Stimulated activated CD4-positive, alpha-beta T cell treated with anti-CD3 and anti-CD28 coated beads, TNF-alpha, amount 100 ng/mL, for 4 hours (primary cell): ENCODE measurements at regions not wholly inside any gene's neighbourhood (a gene's known extent, or its start where the extent isn't known, plus 50 kb on each side); places are given as distances from the start of the nearest gene placed in this dataset.
"Not testable (repeated sequence)": the region's sequence is repeated elsewhere in the genome, so short reads cannot be mapped to it uniquely, and the experiment has no call there.

Experiments used
- DNase-seq, 3 experiments: peaks; one replicate each; pipeline ENCODE4 v3.0.0-alpha.2; 2020; ENCODE audit warnings: low read depth in 3 of 3

DNA sequence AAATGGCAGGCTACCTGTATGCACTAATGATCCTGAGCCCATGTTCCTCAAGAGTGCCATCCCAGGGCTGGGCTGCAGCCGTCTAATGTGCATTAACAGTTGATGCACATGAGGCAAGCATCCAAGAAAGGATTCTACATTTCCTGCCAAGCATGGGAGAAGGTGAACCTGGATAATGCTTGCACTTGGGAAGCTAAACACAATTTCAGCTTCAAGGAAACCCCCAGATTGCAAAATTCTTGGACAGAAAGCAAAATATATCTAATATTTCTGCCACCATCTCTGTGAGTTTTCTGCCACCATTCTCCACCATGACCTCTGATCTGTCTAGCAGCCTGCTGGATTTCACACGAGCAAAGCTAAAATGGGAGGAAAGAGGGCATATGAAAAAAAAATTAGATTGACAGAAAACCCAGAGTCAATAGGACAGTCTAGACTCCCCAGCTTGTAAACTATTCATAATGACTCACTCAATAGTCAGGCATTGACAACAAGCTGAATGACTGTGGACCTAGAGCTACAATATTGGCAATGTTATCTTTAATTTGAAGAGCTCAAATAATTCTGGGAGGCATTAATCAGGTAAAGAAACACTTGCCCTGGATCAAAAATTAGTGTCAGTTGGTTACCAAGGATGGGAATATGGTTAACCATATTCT, 91.9 kb upstream of the BCL2L14 start:
- DNase-seq, result no peak

DNA sequence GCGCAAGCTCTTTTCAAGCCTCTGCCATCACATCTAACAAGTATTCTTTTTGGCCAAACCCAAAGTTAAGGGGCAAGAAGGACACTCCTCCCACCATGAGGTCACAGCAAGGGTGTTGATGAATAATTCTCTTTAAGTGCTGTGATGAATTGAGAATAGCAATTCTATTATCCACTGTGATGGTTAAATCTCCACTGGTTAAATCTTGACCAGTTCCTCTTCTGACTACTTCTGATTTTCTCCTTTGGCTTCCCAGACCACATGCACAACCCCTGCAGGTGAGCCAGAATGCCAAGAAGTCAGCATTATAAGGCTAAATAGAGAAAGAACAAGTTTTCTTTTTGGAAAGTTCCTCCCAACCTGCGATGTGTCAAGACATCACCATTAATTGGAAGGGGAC, 90.6 kb upstream of the BCL2L14 start:
- no peak for DNase-seq

DNA sequence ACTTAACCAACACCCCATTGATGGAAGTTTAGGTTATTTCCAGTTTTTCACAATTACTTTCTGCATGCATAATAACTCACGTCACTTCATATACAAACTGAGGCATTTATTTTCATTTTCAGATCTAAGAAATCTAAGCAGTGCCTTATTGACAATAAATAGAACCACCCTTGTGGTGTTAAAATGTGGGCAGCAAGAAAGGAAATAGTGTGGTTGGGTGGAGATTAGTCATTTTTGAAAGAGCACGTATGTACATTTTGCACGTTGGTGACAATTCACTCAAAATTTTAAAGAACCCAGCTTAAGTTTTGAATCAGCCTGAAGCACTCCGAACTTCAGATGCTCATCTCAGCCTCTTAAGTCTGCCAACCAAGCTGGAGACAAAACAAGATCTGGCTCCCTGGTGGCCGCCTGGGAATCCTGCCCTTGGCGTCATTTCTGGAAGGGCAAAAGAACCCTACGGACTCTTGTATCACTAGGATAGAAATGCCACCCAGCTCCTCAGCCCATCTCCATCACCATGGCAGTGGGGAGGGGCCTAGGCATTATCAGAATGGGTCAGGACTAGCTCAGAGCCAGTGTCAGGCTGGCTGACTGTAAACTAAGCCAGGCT, 89.5 kb upstream of the BCL2L14 start:
- peak; percentile 12 to 27 (median 12) for DNase-seq

DNA sequence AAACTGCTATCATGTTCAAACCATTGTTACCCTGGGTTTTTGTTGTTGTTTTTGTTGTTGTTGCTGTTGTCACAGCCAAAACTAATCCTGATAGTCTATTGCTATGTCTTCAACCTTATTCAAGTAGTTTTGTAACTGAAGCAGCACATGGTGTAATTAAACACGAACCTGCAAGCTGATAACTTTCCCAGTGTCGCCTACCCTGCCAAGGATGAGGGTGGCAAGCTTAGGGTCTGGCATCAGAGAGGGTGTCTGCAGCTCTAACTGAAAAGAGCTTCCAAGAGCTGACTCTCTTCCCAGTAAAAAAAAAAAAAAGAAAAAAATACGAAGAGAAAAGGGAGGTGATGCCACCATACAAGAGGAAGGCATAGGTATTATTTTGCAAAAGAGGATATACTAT, 86.3 kb upstream of the BCL2L14 start:
- no peak for DNase-seq

DNA sequence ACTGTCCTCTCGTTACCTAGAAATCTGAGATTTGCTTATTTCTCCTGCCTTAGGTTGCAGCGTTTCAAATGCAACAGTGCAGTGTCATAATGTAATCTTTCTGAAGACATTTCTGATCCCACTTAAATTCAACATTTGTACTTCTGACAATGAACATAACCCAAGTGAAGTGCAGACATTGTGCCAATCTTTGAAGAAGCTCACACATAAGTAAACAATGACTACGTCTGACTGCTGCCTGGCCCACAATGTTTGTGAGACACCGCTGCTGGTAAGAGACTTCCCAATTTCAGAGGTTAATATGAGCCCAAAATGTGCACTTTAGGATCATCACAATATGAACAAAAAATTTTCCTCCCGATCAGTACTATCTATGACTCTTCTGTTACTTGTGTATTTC, 84.6 kb upstream of the BCL2L14 start:
- no peak for DNase-seq

DNA sequence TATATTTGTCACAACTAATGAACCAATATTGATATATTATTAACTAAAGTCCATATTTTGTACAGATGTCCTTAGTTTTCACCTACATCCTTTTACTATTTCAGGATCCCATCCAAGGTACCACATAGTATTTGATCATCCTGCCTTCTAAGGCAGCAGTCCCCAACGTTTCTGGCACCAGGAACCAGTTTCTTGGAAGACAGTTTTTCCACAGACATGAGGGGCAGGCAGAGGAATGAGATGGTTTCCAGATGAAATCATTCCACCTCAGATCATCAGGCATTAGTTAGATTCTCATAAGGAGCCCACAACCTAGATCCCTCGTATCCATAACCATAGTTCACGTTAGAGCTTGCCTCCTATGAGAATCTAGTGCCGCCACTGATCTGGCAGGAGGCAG, 82.8 kb upstream of the BCL2L14 start:
- no peak for DNase-seq

DNA sequence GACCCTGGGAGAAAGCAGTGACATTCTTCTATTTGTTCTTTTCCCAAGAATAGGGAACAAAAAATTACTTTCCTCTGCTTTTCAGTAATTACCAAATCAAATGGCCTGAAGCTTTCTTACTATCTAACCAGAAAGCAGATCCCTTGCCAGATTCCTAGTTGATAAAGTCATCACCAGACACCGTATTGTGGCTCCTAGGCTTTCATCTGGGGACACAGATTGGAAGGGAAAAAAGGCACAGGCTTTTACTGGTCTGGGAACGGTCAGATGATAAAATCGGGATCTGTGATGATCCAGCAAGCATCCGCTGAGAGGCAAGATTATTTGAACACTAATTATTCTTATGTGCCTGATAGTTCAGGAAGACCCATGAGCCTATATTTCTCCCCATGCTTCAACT, 79.1 kb upstream of the BCL2L14 start:
- DNase-seq, result no peak

DNA sequence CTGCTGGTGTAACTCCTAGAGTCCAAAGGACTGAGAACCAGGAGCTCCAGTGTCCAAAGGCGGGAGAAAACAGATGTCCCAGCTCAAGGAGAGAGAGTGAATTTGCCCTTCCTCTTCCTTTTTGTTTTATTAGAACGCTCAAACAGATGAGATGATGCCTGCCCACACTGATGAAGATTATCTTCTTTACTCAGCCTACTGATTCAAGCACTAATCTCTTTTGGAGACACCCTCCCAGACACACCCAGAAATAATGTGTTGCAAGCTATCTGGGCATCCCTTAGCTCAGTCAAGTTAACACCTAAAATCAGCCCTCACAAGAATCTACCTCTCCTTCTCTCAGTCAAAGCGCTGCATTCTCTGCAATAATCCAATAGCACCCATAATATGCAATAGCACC, 78.2 kb upstream of the BCL2L14 start:
- DNase-seq, result no peak

DNA sequence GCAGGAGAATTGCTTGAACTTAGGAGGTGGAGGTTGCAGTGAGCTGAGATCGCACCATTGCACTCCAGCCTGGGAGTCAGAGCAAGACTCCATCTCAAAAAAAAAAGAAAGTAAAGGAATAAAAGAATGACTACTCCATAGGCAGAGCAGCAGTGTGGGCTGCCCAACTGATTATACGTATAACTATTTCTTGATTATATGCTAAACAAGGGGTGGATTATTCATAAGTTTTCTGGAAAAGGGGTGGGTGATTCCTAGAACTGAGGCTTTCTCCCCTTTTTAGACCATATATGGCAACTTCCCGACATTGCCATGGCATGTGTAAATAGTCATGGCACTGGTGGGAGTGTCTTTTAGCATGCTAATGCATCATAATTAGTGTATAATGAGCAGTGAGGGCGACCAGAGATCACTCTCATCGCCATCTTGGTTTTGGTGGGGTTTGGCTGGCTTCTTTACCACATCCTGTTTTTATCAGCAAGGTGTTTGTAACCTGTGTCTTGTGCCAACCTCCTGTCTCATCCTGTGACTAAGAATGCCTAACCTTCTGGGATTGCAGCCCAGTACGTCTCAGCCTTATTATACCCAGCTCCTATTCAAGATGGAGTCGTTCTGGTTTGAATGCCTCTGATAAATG, 72.3 kb upstream of the BCL2L14 start:
- DNase-seq, result not testable (repeated sequence)

DNA sequence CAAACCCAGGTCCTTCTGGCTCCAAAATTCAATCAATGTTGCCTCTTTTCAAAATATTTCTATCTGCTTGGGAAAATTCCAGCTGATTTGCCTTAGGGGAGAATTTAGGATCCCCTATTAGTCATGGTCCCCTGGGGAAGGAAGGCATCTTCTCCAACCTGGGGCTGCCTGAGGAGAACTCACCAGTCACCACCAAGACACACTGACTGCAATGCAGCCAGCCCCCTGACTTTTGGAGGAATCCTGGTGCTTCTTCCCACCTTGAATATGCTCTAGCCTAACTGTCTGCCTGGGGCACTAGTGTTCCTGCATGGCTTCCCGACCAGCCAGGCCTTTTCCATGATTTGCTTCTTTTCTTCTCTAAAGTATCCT, 71.8 kb upstream of the BCL2L14 start:
- no peak for DNase-seq

DNA sequence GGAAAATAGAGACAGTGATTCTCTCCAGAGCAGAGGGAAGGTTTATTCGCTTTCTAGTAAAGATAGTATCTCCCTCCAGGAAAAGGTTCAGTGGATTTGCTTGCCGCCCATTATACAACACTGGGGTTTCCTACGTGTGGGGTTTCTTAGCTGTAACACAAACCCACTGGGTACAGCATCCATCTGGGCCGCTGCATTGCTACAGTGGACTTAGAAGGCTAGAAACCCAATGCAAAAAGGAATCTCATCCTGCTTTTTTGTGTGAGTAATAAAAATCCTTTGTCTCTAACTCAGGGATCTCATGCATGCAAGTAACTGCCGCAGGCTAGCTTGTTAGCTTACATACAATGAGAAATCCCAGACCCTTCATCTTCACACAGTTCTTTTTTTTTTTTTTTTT, 67.1 kb upstream of the BCL2L14 start:
- no peak for DNase-seq

DNA sequence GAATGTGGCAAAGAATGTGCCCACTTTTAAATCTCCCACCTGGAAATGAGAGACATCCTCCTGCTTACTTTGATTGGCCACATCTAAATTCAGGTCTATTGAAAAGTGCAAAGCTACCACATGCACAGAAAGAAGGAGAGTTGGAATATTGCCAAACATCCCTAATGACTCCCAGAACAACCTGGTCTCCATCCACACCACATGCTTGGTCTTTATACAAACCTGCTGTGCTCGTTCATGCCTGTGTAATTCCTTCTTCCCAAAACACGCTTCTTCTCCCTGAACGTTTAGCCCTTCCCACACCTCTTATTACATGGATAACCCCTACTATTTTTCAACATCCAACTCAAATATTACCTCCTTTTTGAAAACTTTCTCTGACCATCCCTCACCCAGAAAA, 66.2 kb upstream of the BCL2L14 start:
- DNase-seq, result no peak

DNA sequence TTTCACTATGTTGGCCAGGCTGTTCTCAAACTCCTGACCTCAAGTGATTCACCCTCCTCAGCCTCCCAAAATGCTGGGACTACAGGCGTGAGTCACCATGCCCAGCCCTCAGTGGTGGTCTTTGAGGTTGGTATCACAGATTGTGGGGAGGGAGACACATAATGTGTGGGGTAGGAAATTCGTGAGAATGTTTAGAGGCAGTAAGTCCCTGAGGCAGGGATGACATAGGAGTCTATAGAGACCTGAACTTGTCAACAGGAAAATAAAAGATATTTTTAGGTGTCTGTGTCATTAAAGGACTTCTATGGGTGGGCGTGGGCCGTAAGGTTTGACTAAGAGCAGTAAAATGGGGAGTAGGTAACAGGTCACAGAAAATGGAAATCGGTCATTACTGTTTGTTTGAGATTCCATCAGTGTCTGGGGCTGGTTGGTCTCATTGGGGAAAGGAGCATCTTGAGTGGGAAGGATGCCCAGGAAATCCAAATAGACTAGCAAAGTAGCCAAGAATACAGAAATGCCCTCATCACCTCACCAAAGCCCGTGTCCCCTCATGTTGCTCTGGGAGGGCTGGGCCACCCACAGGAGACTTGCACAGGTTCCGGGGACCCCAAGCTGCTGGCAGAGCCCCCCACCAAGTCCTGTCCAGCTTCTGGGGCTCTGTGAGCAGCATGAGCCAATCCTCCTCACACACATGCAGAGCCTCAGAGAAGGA, 63.6 kb upstream of the BCL2L14 start:
- DNase-seq, result peak in 2 of 3 experiments; percentile 39 to 66

DNA sequence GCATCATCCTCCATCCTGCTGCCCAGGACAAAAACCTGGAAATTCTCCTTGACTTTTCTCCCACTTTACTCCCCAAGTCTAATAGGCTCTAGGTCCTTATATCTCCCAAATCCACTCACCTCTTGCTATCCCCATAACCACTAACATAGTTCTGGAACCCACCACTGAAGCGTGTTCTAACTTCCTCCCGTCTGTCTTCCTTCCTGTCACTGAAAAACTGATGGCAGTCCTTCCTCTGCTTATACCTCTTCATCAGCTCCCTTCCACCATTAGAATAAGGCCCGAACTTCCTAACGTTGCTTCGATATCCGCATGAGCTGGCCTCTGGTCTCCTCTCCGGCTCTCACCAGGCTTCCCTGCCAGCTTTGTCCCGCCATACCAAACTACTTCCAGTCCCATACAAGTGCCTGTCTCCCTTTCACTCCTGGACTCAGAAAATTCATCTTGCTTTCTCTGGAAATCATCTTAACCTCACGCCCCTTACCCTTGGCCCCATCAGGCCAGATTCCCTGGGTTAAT, 63.0 kb upstream of the BCL2L14 start:
- no peak for DNase-seq

DNA sequence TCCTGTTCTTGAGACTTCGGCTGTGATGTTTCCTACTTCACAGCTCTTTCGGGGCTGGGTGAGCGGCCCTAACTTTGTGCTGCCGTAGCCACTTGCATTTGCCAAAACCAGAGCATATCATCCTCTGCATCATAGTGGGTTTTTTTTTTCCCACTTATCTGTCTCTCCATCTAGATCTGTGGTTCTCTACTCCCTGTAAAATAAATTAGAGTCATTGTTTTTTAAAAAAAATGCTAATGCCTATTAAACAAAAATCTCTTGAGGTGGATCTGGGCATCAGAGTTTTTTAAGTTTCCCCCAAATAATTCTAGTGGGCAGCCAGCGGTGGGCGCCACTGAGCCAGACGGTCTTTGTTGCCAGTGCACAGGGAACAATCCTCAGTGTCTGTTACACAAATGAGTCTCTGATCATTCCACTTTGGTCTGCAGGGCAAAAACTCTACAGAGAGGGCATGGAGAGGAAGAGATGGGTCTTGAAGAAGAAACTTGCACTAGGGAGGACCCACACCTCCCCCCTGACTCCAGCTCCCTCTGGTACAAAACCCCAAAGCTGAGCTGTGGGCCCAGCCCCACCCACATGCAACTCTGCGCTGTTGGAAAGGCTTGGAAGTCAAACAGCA, 62.4 kb upstream of the BCL2L14 start:
- no peak for DNase-seq

DNA sequence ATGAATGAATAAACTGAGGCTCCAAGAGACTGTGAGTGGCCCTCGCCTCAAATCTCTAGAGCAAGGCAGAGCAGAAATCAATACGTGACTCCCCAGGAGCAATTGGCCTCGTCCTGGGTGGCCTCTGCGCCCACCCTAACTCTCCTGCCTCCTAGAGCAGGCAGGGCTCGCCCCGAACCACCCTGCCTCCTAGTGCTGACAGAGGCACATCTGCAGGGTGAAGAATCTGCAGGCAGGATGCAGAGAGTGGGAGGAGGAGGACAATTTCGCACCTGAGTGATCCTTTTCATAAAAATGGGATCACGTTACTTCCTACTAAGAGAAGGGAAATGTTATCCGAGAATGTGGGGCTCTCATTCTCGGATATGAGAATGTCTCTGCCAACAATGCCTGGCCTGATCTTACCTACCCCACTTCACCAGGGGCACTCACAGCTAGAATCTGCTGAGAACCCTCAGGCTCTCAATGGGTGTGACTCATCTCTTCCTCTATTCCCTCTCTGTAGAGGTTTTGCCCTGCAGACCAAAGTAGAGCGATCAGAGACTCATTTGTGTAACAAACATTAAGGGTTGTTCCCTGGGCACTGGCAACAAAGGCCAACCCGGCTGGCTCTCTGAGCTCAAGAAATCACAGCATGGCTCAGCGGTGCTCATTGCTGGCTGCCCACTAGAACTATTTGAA, 61.7 kb upstream of the BCL2L14 start:
- DNase-seq, result no peak

DNA sequence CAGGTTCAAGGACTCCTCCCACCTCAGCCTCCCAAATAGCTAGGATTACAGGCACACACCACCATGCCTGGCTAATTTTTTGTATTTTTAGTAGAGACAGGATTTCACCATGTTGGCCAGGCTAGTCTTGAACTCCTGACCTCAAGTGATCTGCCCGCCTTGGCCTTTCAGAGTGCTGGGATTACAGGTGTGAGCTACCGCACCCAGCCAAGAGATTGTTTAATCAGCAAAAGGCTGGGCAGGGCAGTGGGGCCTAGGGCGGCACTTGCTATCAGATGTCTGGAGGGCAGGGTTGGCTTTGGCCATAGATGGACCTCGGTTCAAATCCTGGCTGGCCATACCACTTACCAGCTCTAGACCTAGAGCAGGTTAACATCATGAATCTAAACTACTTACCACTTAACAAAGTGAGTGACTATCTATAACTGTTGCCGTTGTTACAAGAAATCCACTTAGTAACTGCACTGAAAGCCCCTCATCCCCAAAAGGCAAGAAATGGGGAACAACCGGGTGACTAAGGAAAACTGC, 60.9 kb upstream of the BCL2L14 start:
- DNase-seq, result not testable (repeated sequence)

DNA sequence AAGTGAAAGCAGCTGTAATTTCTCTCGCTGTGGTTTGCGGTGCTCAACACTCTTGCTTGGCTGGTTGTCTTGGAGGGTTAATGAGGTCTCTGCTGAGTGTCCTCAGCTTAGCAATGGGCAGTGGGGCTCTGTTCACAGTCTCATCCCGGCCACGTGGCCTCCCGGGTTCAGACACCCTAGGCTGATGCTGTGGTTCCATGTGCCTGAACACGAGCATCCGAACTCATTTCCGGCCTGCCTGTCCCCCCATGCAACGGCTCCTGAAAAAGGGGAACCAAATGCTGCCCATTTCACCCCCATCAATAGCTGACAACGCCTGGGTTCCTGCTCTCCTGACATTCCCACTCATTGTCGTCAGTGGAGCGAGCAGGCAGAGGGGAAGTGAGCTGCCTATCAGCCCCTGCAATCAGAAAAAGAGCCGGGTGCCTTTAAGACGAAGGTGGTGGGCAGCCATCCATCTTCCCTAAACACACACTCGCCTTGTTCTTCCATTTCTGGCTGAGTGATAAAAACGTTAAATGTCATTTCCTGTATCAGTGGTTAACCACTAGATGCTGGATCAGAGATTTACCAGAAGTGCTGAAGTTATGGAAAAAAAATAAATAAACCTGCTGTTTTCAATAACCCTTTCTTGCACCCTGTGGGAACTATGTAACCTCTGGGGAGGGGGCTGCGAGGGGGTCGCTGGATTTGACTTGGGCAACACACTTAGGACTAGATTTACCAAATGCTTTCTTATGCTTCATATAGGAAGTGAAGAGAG, 60.3 kb upstream of the BCL2L14 start:
- DNase-seq, result no peak

DNA sequence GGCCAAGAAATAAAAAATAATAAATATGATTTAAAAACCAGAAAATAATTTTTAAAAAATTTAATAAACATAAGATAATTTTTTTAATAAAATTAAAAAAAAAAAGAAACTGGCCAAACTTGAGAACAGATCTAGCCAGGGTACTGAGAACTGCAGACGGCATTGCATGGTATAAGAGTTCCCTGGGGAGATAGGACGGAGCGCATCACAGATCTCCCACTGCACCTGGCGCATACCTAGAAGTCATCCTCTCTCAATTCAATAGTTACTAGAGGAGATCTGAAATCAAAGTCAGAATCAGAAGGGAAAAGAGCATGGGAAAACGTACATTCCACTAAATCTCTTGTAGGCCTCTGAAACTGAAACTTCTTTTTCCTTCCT, 58.9 kb upstream of the BCL2L14 start:
- no peak for DNase-seq

DNA sequence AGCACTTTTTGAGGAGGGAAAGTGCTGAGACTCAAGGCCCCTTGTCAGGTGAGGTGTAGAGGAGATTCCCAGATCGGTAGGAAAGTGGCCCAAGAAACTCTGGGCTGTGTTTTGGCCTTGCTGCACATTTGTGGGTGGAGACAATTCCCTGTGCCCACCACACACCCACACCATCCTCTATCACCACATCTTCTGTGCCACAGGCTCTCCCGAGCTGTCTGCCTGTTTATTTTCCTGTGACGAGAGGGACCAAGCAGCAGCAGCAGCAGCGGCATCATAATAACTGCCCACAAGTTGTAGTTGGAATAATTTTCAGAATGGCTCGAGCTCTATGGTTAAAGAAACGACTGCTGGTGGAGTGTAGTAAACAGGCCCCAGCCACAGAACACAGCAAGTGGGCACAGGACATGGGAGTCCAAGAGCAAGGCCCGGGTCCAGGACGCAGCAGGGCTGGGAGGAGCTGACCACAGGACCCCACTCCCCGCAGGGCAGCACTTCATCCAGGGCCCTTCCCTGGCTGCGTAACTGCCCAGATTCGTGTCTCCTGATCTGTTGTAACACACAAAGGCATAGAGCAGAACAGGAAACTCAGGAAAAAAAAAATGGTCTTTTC, 55.6 kb upstream of the BCL2L14 start:
- no peak for DNase-seq
